ENCODE measurements at regions not wholly inside any gene's neighbourhood (a gene's known extent, or its start where the extent isn't known, plus 50 kb on each side); places are given as distances from the start of the nearest gene placed in this dataset.
"Not testable (repeated sequence)": the region's sequence is repeated elsewhere in the genome, so short reads cannot be mapped to it uniquely, and the experiment has no call there.

GRCh38 chr20:50428097-50428828, 81.9 kb upstream of the PTPN1 start:
- no peak for DNase-seq (ENCODE audit: low read depth)

- DNase-seq (ENCODE audit: low read depth): no peak
Measured at GRCh38 chr20:50429412-50429811, 80.8 kb upstream of the PTPN1 start.

GRCh38 chr20:50431066-50431450, 79.1 kb upstream of the PTPN1 start:
- no peak for DNase-seq (ENCODE audit: low read depth)

GRCh38 chr20:50433001-50433761, 77.0 kb upstream of the PTPN1 start:
- DNase-seq (ENCODE audit: low read depth): no peak

- no peak for DNase-seq (ENCODE audit: low read depth)
Measured at GRCh38 chr20:50434321-50434652, 75.9 kb upstream of the PTPN1 start.

- no peak for DNase-seq (ENCODE audit: low read depth)
Measured at GRCh38 chr20:50434653-50435396, 75.4 kb upstream of the PTPN1 start.

- no peak for DNase-seq (ENCODE audit: low read depth)
Measured at GRCh38 chr20:50435397-50436051, 74.7 kb upstream of the PTPN1 start.

GRCh38 chr20:50436052-50436656, 74.0 kb upstream of the PTPN1 start:
- DNase-seq (ENCODE audit: low read depth): no peak

GRCh38 chr20:50436696-50437095, 73.5 kb upstream of the PTPN1 start:
- no peak for DNase-seq (ENCODE audit: low read depth)

GRCh38 chr20:50438986-50439407, 71.2 kb upstream of the PTPN1 start:
- no peak for DNase-seq (ENCODE audit: low read depth)

GRCh38 chr20:50439539-50440453, 70.4 kb upstream of the PTPN1 start:
- no peak for DNase-seq (ENCODE audit: low read depth)

GRCh38 chr20:50442512-50442911, 67.7 kb upstream of the PTPN1 start:
- DNase-seq (ENCODE audit: low read depth): no peak

- DNase-seq (ENCODE audit: low read depth): no peak
Measured at GRCh38 chr20:50445354-50446151, 64.6 kb upstream of the PTPN1 start.

- no peak for DNase-seq (ENCODE audit: low read depth)
Measured at GRCh38 chr20:50446351-50447101, 63.7 kb upstream of the PTPN1 start.

- DNase-seq (ENCODE audit: low read depth): no peak
Measured at GRCh38 chr20:50447102-50447804, 62.9 kb upstream of the PTPN1 start.

- no peak for DNase-seq (ENCODE audit: low read depth)
Measured at GRCh38 chr20:50447817-50448216, 62.4 kb upstream of the PTPN1 start.

- not testable (repeated sequence) for DNase-seq (ENCODE audit: low read depth)
Measured at GRCh38 chr20:50448625-50449403, 61.4 kb upstream of the PTPN1 start.

All from activated T-helper 9 cell treated with anti-CD3 and anti-CD28 coated beads, Interleukin-2, amount 50 U/mL, for 16 hours (primary cell).